Panc1 (cell line): ENCODE measurements at regions not wholly inside any gene's neighbourhood (a gene's known extent, or its start where the extent isn't known, plus 50 kb on each side); places are given as distances from the start of the nearest gene placed in this dataset.

Source experiments
- ATAC-seq: fragments of 200-7000 bp; cut with Tn5 transposase; 2 replicates; pipeline ENCODE4 v1.9.1; 2020; ENCODE audit warnings: mild to moderate bottlenecking, moderate library complexity
- BruUV-seq: library from RNA; stranded (reverse); fragments of 400-500 nt; replicated peaks from 2 replicates; lab custom pipeline; 2021; lab: Mats Ljungman, UMichigan
- CTCF ChIA-PET: fragments of 300-600 bp; sonication (Branson Sonifier 250); formaldehyde crosslinking; loops from one replicate; lab custom pipeline; 2022; ENCODE audit warnings: antibody characterized with exemption; lab: Charles Lee
- POLR2A ChIA-PET: fragments of 300-600 bp; sonication (Branson Sonifier 250); formaldehyde crosslinking; loops from one replicate; lab custom pipeline; 2022; ENCODE audit warnings: antibody characterized with exemption; lab: Charles Lee
- DNase-seq: peaks from one replicate; pipeline ENCODE4 v3.0.0-alpha.2; 2010; ENCODE audit warnings: low read depth, low spot score
- H3K27ac ChIP-seq: 2 replicates; pipeline ENCODE4 v1.5.1; 2011; ENCODE audit warnings: mild to moderate bottlenecking, low read length, inconsistent platforms
- H3K27me3 ChIP-seq: fragments of 200-500 bp; sonication (Bioruptor generic); 2 replicates; pipeline ENCODE4 v1.6.0; 2014; ENCODE audit warnings: low read length, inconsistent platforms; ENCODE audit not compliant: control insufficient read depth, insufficient read depth
- H3K36me3 ChIP-seq: fragments of 200-500 bp; sonication (Bioruptor generic); 2 replicates; pipeline ENCODE4 v1.5.1; 2014; ENCODE audit warnings: inconsistent platforms, mild to moderate bottlenecking, low read length, moderate library complexity; ENCODE audit not compliant: control insufficient read depth, insufficient read depth
- H3K4me1 ChIP-seq: 2 replicates; pipeline ENCODE4 v1.5.1; 2011; ENCODE audit warnings: inconsistent platforms, mild to moderate bottlenecking, low read length, moderate library complexity; ENCODE audit not compliant: control insufficient read depth, insufficient read depth
- H3K4me3 ChIP-seq, 2 experiments: 2 replicates each; pipeline ENCODE4 v1.5.1; 2011 to 2012; ENCODE audit warnings: low read depth in 2 of 2, low read length in 2 of 2, mild to moderate bottlenecking in 2 of 2, inconsistent platforms in 1 of 2, moderate library complexity in 1 of 2
- H3K9me3 ChIP-seq: fragments of 200-500 bp; sonication (Bioruptor generic); 2 replicates; pipeline ENCODE4 v1.5.1; 2014; ENCODE audit warnings: low read depth, mild to moderate bottlenecking, inconsistent platforms, low read length, moderate library complexity; ENCODE audit not compliant: control insufficient read depth, insufficient read depth
- CTCF ChIP-seq: fragments of 450-650 bp; IDR thresholded peaks from 2 replicates; pipeline ENCODE4 v1.5.1; 2017; ENCODE audit warnings: mild to moderate bottlenecking
- POLR2AphosphoS5 ChIP-seq: IDR thresholded peaks from 2 replicates; pipeline ENCODE4 v1.6.1; 2012; ENCODE audit warnings: mild to moderate bottlenecking, low read depth, low read length, moderate library complexity
- REST ChIP-seq, 2 experiments: IDR thresholded peaks; 2 replicates each; pipeline ENCODE4 v1.6.1; 2011 to 2012; ENCODE audit warnings: low read depth in 2 of 2, control low read depth in 1 of 2, low read length in 1 of 2, mild to moderate bottlenecking in 1 of 2, moderate library complexity in 1 of 2; ENCODE audit not compliant: insufficient read depth in 1 of 2
- SIN3A ChIP-seq: IDR thresholded peaks from 2 replicates; pipeline ENCODE4 v1.6.1; 2012; ENCODE audit warnings: low read depth, mild to moderate bottlenecking, low read length, moderate library complexity, borderline replicate concordance; ENCODE audit not compliant: insufficient read depth
- TCF7L2 ChIP-seq: IDR thresholded peaks from 2 replicates; pipeline ENCODE4 v1.6.1; 2011; ENCODE audit warnings: mild to moderate bottlenecking, low read depth, low read length, inconsistent platforms
- in situ Hi-C: cut with HindIII; loops from 2 replicates; pipeline ENCODE4 v1.10.0; 2016; ENCODE audit warnings: low sequenced_read_pairs, low pct_unique_long_range_greater_than_20kb
- intact Hi-C: fragments of 100-400 bp; cut with micrococcal nuclease; formaldehyde crosslinking; loops from one replicate; pipeline ENCODE4 v1.10.0; 2022; ENCODE audit not compliant: unreplicated experiment

GRCh38 chr5:167889276-167889675 is 402.2 kb upstream of the WWC1 start:
- no peaks in the 10 kb centered on the region for H3K36me3 ChIP-seq
- H3K27ac ChIP-seq = no peak overlapping the region
- H3K4me3 ChIP-seq = no peak overlapping the region
- no peaks in the 10 kb centered on the region for H3K9me3 ChIP-seq
- intact Hi-C loops (no loop called here), in situ Hi-C loops (no loop called here)
- ChIA-PET CTCF (no interaction called here), POLR2A (no interaction called here)
- H3K4me1 ChIP-seq = no peaks in the 10 kb centered on the region
- ATAC-seq (no peak), DNase-seq (no peak)
- H3K27me3 ChIP-seq = no peaks in the 10 kb centered on the region
- no TSS peak for BruUV-seq
- TF ChIP-seq CTCF = no peak
- no peak for TF ChIP-seq TCF7L2
- TF ChIP-seq REST (IDR thresholded peaks at IDR 0.05; ENCODE audit: insufficient read depth in 1 of 2, low read depth in 2 of 2, low read length in 1 of 2) = no peak
- no peak for TF ChIP-seq SIN3A
- TF ChIP-seq POLR2AphosphoS5 = no peak

GRCh38 chr5:167892352-167893115 is 398.9 kb upstream of the WWC1 start:
- BruUV-seq = no TSS peak
- H3K4me3 ChIP-seq = no peak overlapping the region
- in situ Hi-C loops (no loop called here), intact Hi-C loops (no loop called here)
- no peaks in the 10 kb centered on the region for H3K36me3 ChIP-seq
- ChIA-PET POLR2A (no interaction called here), CTCF (no interaction called here)
- H3K9me3 ChIP-seq = no peaks in the 10 kb centered on the region
- DNase-seq (no peak), ATAC-seq (no peak)
- H3K4me1 ChIP-seq = no peaks in the 10 kb centered on the region
- no peak for TF ChIP-seq TCF7L2
- TF ChIP-seq POLR2AphosphoS5 = no peak
- TF ChIP-seq SIN3A = no peak
- TF ChIP-seq REST (IDR thresholded peaks at IDR 0.05; ENCODE audit: insufficient read depth in 1 of 2, low read depth in 2 of 2, low read length in 1 of 2) = no peak
- TF ChIP-seq CTCF = no peak
- H3K27me3 ChIP-seq = no peaks in the 10 kb centered on the region
- no peak overlapping the region for H3K27ac ChIP-seq
